SK-N-SH (cell line): ENCODE measurements at regions not wholly inside any gene's neighbourhood (a gene's known extent, or its start where the extent isn't known, plus 50 kb on each side); places are given as distances from the start of the nearest gene placed in this dataset.

Experiments
- CTCF ChIA-PET: fragments of 300-600, 350-600 bp; formaldehyde crosslinking; extraction: SDS; loops from one replicate; lab custom pipeline; 2021; lab: Yijun Ruan, JAX
- POLR2A ChIA-PET: fragments of 350-600 bp; sonication (Branson Sonifier 250); formaldehyde crosslinking; extraction: SDS; loops from one replicate; lab custom pipeline; 2020; ENCODE audit warnings: antibody characterized with exemption, inconsistent platforms; lab: Yijun Ruan, JAX
- DNase-seq: peaks from one replicate; pipeline ENCODE4 v3.0.0; 2012
- H2AFZ ChIP-seq: fragments of 200-600 bp; sonication (generic); 2 replicates; pipeline ENCODE4 v1.8.1; 2016; ENCODE audit warnings: antibody characterized with exemption, mild to moderate bottlenecking, low read depth
- H3F3A ChIP-seq: fragments of 200-600 bp; sonication (generic); replicated peaks from 2 replicates; pipeline ENCODE3; 2016; ENCODE audit warnings: antibody characterized with exemption, mild to moderate bottlenecking; ENCODE audit not compliant: insufficient read depth
- H3K27ac ChIP-seq, 2 experiments: fragments of 200-500 bp in 1 of 2; fragments of 200-600 bp in 1 of 2; sonication (Bioruptor generic) in 1 of 2; sonication (generic), shearing (Covaris generic) in 1 of 2; 2 replicates each; pipeline versions ENCODE4 v1.5.1 to v1.6.1; 2014 to 2016; ENCODE audit warnings: low read depth in 2 of 2, inconsistent platforms in 1 of 2, low read length in 1 of 2, mild to moderate bottlenecking in 1 of 2, mixed read lengths in 1 of 2
- H3K27me3 ChIP-seq: fragments of 200-600 bp; sonication (generic), shearing (Covaris generic); 2 replicates; pipeline ENCODE4 v1.6.1; 2016; ENCODE audit warnings: mixed run types; ENCODE audit not compliant: insufficient read depth
- H3K36me3 ChIP-seq, 2 experiments: fragments of 200-500 bp in 1 of 2; fragments of 200-600 bp in 1 of 2; sonication (Bioruptor generic) in 1 of 2; sonication (generic) in 1 of 2; replicated peaks in 1 of 2; 2 replicates each; pipeline versions ENCODE3 to v1.5.1; 2014 to 2016; ENCODE audit warnings: low read length in 1 of 2, mild to moderate bottlenecking in 1 of 2; ENCODE audit not compliant: insufficient read depth in 2 of 2, control insufficient read depth in 1 of 2
- H3K4me1 ChIP-seq, 2 experiments: fragments of 200-500 bp in 1 of 2; fragments of 200-600 bp in 1 of 2; sonication (Bioruptor generic) in 1 of 2; sonication (generic), shearing (Covaris generic) in 1 of 2; 2 replicates each; pipeline versions ENCODE4 v1.5.1 to v1.6.1; 2014 to 2016; ENCODE audit warnings: low read depth in 1 of 2, low read length in 1 of 2, mixed run types in 1 of 2; ENCODE audit not compliant: insufficient read depth in 2 of 2, control insufficient read depth in 1 of 2
- H3K4me2 ChIP-seq: fragments of 200-600 bp; sonication (generic), shearing (Covaris generic); 2 replicates; pipeline ENCODE4 v1.6.1; 2017; ENCODE audit warnings: mixed run types
- H3K4me3 ChIP-seq, 2 experiments: fragments of 200-500 bp in 1 of 2; fragments of 200-600 bp in 1 of 2; sonication (Bioruptor generic) in 1 of 2; sonication (generic), shearing (Covaris generic) in 1 of 2; 2 replicates each; pipeline versions ENCODE4 v1.5.1 to v1.8.1; 2014 to 2016; ENCODE audit warnings: low read depth in 2 of 2, inconsistent platforms in 1 of 2, low read length in 1 of 2, mild to moderate bottlenecking in 1 of 2, mixed read lengths in 1 of 2, moderate library complexity in 1 of 2
- H3K79me2 ChIP-seq: fragments of 200-600 bp; sonication (generic); 2 replicates; pipeline ENCODE4 v1.8.1; 2017; ENCODE audit warnings: mild to moderate bottlenecking; ENCODE audit not compliant: insufficient read depth
- H3K9ac ChIP-seq: fragments of 200-600 bp; sonication (generic); 2 replicates; pipeline ENCODE4 v1.6.1; 2017; ENCODE audit warnings: mixed run types
- H3K9me2 ChIP-seq: fragments of 200-600 bp; sonication (generic); 2 replicates; pipeline ENCODE4 v1.6.1; 2017; ENCODE audit warnings: mixed run types
- H3K9me3 ChIP-seq: fragments of 200-600 bp; sonication (generic); 2 replicates; pipeline ENCODE4 v1.6.1; 2017; ENCODE audit warnings: mixed run types, mild to moderate bottlenecking, moderate library complexity
- H4K20me1 ChIP-seq: fragments of 200-600 bp; sonication (generic); 2 replicates; pipeline ENCODE4 v1.6.1; 2017; ENCODE audit warnings: mild to moderate bottlenecking, mixed run types; ENCODE audit not compliant: insufficient read depth
- CTCF ChIP-seq: fragments of 200-600 bp; sonication (generic); IDR thresholded peaks from 2 replicates; pipeline ENCODE4 v1.6.1; 2017; ENCODE audit warnings: antibody characterized with exemption, mild to moderate bottlenecking, moderate library complexity
- EZH2phosphoT487 ChIP-seq: fragments of 200-600 bp; sonication (generic); IDR thresholded peaks from 2 replicates; pipeline ENCODE4 v1.6.1; 2017; ENCODE audit warnings: low read depth, mixed run types, mild to moderate bottlenecking, antibody characterized with exemption, moderate library complexity, borderline replicate concordance
- FOXJ3 ChIP-seq: sonication (generic); formaldehyde crosslinking; IDR thresholded peaks from 2 replicates; pipeline ENCODE4 v1.5.1; 2020; ENCODE audit warnings: mild to moderate bottlenecking, missing genetic modification reagents
- JUND ChIP-seq: IDR thresholded peaks from 2 replicates; pipeline ENCODE4 v1.4.0; 2012
- MEF2A ChIP-seq: IDR thresholded peaks from 2 replicates; pipeline ENCODE4 v1.4.0; 2012; ENCODE audit warnings: low read depth, borderline replicate concordance
- RAD21 ChIP-seq: IDR thresholded peaks from 2 replicates; pipeline ENCODE4 v1.6.1; 2012; ENCODE audit warnings: mild to moderate bottlenecking, low read length
- RCOR1 ChIP-seq: fragments of 150-350 bp; IDR thresholded peaks from 2 replicates; pipeline ENCODE4 v1.6.1; 2017; ENCODE audit warnings: antibody characterized with exemption, low read length
- RFX5 ChIP-seq: IDR thresholded peaks from 2 replicates; pipeline ENCODE4 v1.6.1; 2012; ENCODE audit warnings: mild to moderate bottlenecking, improper control_type of control experiment, low read length
- RXRA ChIP-seq: IDR thresholded peaks from 2 replicates; pipeline ENCODE4 v1.4.0; 2012; ENCODE audit warnings: low read depth, mild to moderate bottlenecking, borderline replicate concordance
- SIN3A ChIP-seq: IDR thresholded peaks from 2 replicates; pipeline ENCODE4 v1.6.1; 2012; ENCODE audit warnings: low read depth, mild to moderate bottlenecking, low read length, moderate library complexity, borderline replicate concordance
- SMC3 ChIP-seq: IDR thresholded peaks from 2 replicates; pipeline ENCODE4 v1.6.1; 2012; ENCODE audit warnings: low read depth, low read length, improper control_type of control experiment
- TCF12 ChIP-seq: IDR thresholded peaks from 2 replicates; pipeline ENCODE4 v1.4.0; 2012
- TEAD4 ChIP-seq: IDR thresholded peaks from 2 replicates; pipeline ENCODE4 v1.4.0; 2012; ENCODE audit warnings: mild to moderate bottlenecking, borderline replicate concordance; ENCODE audit not compliant: insufficient read depth
- USF2 ChIP-seq: fragments of 150-350 bp; IDR thresholded peaks from 2 replicates; pipeline ENCODE4 v1.6.1; 2017; ENCODE audit warnings: antibody characterized with exemption, low read length, low read depth, borderline replicate concordance
- ZBTB33 ChIP-seq: IDR thresholded peaks from 2 replicates; pipeline ENCODE4 v1.4.0; 2012; ENCODE audit warnings: low read depth, borderline replicate concordance
- WGBS: methylation state at CpG from one replicate; pipeline ENCODE4 v1.1.6; 2017; ENCODE audit warnings: low lambda C conversion rate; 5-methylcytosine and 5-hydroxymethylcytosine counted together
- TF ChIP-seq, protein P1 (sequence below): fragments of 150-350 bp; IDR thresholded peaks from 2 replicates; pipeline ENCODE4 v1.6.1; 2016; ENCODE audit warnings: mild to moderate bottlenecking, low read depth, low read length

GRCh38 chr10:123443924-123444323 lies 222.2 kb upstream of the GPR26 start:
- Histone ChIP-seq H3K4me2 (no peak overlapping the region), H2AFZ (no peak overlapping the region), H3F3A (no peaks in the 10 kb centered on the region), H3K27ac (no peak overlapping the region), H4K20me1 (no peaks in the 10 kb centered on the region), H3K36me3 (no peaks in the 10 kb centered on the region), H3K9me2 (no peaks in the 10 kb centered on the region), H3K9me3 (no peaks in the 10 kb centered on the region), H3K79me2 (no peaks in the 10 kb centered on the region), H3K4me1 (no peaks in the 10 kb centered on the region), H3K27me3 (no peaks in the 10 kb centered on the region), H3K9ac (no peak overlapping the region), H3K4me3 (no peak overlapping the region)
- DNase-seq, result no peak
- CTCF ChIA-PET, result no interaction called here
- POLR2A ChIA-PET, result no interaction called here
- TF ChIP-seq ZBTB33, result no peak

GRCh38 chr10:123445261-123445775 lies 220.8 kb upstream of the GPR26 start:
- Histone ChIP-seq H3K36me3 (no peaks in the 10 kb centered on the region), H3K4me2 (no peak overlapping the region), H3K9me3 (no peaks in the 10 kb centered on the region), H3K27me3 (no peaks in the 10 kb centered on the region), H4K20me1 (no peaks in the 10 kb centered on the region), H3K4me3 (no peak overlapping the region), H3K4me1 (no peaks in the 10 kb centered on the region), H3K9ac (no peak overlapping the region), H3K9me2 (no peaks in the 10 kb centered on the region), H3F3A (no peaks in the 10 kb centered on the region), H2AFZ (no peak overlapping the region), H3K79me2 (no peaks in the 10 kb centered on the region), H3K27ac (no peak overlapping the region)
- WGBS, result 37% methylated on average over 5 of the region's 8 CpGs
- ChIA-PET POLR2A (interaction anchor here (0.6 kb wide), 1 partner anchor 19 kb away, joined by 6 read pairs; no protein-coding TSS in a partner anchor), CTCF (no interaction called here)
- no peak for DNase-seq
- TF ChIP-seq TEAD4 (no peak), CTCF (no peak), USF2 (no peak), SMC3 (no peak), EZH2phosphoT487 (no peak), RXRA (no peak), SIN3A (no peak), FOXJ3 (CRISPR knock-in tag) (no peak), RCOR1 (no peak), MEF2A (no peak), TCF12 (no peak), JUND (no peak), RFX5 (no peak), RAD21 (no peak), ZBTB33 (no peak)
- TF ChIP-seq, protein P1, sequence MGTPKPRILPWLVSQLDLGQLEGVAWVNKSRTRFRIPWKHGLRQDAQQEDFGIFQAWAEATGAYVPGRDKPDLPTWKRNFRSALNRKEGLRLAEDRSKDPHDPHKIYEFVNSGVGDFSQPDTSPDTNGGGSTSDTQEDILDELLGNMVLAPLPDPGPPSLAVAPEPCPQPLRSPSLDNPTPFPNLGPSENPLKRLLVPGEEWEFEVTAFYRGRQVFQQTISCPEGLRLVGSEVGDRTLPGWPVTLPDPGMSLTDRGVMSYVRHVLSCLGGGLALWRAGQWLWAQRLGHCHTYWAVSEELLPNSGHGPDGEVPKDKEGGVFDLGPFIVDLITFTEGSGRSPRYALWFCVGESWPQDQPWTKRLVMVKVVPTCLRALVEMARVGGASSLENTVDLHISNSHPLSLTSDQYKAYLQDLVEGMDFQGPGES, result no peak
